Right lobe of liver (tissue), 6 donors: ENCODE measurements at regions not wholly inside any gene's neighbourhood (a gene's known extent, or its start where the extent isn't known, plus 50 kb on each side); places are given as distances from the start of the nearest gene placed in this dataset.
A peak's percentile ranks its signal among the peaks of the same experiment; 100 is the strongest.

Experiments
- ATAC-seq, 4 donors: fragments of 200-7000 bp; cut with Tn5 transposase; one replicate each; pipeline ENCODE4 v1.9.1; 2020; ENCODE audit warnings: mild to moderate bottlenecking in 4 of 4, moderate library complexity in 4 of 4
- DNase-seq, 3 donors: peaks; one replicate each; pipeline ENCODE4 v3.0.0-alpha.2; 2020
- H3K27ac ChIP-seq, 3 donors: fragments of 200-600 bp; one replicate each; pipeline ENCODE4 v1.8.0; 2022
- H3K27me3 ChIP-seq, 2 donors: fragments of 200-600 bp; one replicate each; pipeline ENCODE4 v1.8.0; 2022
- H3K36me3 ChIP-seq, 4 donors: fragments of 200-600 bp; sonication (generic) in 1 of 4; one replicate each; pipeline versions ENCODE4 v1.5.1 to v1.8.0; 2017 to 2022; ENCODE audit warnings: control low read depth in 1 of 4
- H3K4me1 ChIP-seq, 4 donors: fragments of 200-600 bp; sonication (generic) in 1 of 4; one replicate each; pipeline versions ENCODE4 v1.5.1 to v1.8.0; 2017 to 2022; ENCODE audit warnings: control low read depth in 1 of 4
- H3K4me3 ChIP-seq, 3 donors: fragments of 200-600 bp; one replicate each; pipeline ENCODE4 v1.8.0; 2022
- H3K9me3 ChIP-seq, 4 donors: fragments of 200-600 bp; sonication (generic) in 1 of 4; one replicate each; pipeline versions ENCODE4 v1.5.1 to v1.8.0; 2017 to 2022; ENCODE audit warnings: control low read depth in 1 of 4
- CTCF ChIP-seq, 4 donors: fragments of 200-600 bp in 3 of 4; fragments of 450-650 bp in 1 of 4; IDR thresholded peaks; one replicate each; pipeline versions ENCODE4 v1.5.1 to v1.8.0; 2016 to 2022; ENCODE audit warnings: antibody characterized with exemption in 4 of 4, mild to moderate bottlenecking in 2 of 4
- POLR2A ChIP-seq: fragments of 450-650 bp; IDR thresholded peaks from one replicate; pipeline ENCODE4 v1.6.1; 2017; ENCODE audit warnings: antibody characterized with exemption, mild to moderate bottlenecking
- WGBS: methylation state at CpG from one replicate; pipeline ENCODE4 v1.1.6; 2018; ENCODE audit warnings: low coverage, low lambda C conversion rate; ENCODE audit not compliant: insufficient coverage; ENCODE audit errors: missing lambda C conversion rate; 5-methylcytosine and 5-hydroxymethylcytosine counted together
- intact Hi-C, 2 donors: fragments of 100-400 bp; cut with DNase I; formaldehyde crosslinking; loops; one replicate each; pipeline versions ENCODE4 v1.11.2 to v1.14.1; 2022
- donor health status: DM: no; HTN: yes; CAD: no.
- donor health status: DM: no; HTN: no; CAD: no.
- donor health status: DM: no; HTN: no; CAD: no.
- donor health status: DM: no; HTN: yes; CAD: no.
- donor health status: DM: no; HTN: yes; CAD: no.

- no peak overlapping the region for H3K4me3 ChIP-seq
- ATAC-seq (no peak), DNase-seq (peak in 2 of 3 donors; percentile 33 to 44)
- no peaks in the 10 kb centered on the region for H3K27me3 ChIP-seq
- H3K4me1 ChIP-seq = no peaks in the 10 kb centered on the region
- no peak for TF ChIP-seq CTCF (IDR thresholded peaks at IDR 0.05)
- no peak for TF ChIP-seq POLR2A
- H3K36me3 ChIP-seq = no peaks in the 10 kb centered on the region
- WGBS = 40% methylated on average over 2 of the region's 27 CpGs
- H3K9me3 ChIP-seq = no peaks in the 10 kb centered on the region
- no peak overlapping the region for H3K27ac ChIP-seq
- intact Hi-C loops = no loop called here
Observed at GRCh38 chr22:48950151-48950915, 877.3 kb downstream of the BRD1 start.

DNA sequence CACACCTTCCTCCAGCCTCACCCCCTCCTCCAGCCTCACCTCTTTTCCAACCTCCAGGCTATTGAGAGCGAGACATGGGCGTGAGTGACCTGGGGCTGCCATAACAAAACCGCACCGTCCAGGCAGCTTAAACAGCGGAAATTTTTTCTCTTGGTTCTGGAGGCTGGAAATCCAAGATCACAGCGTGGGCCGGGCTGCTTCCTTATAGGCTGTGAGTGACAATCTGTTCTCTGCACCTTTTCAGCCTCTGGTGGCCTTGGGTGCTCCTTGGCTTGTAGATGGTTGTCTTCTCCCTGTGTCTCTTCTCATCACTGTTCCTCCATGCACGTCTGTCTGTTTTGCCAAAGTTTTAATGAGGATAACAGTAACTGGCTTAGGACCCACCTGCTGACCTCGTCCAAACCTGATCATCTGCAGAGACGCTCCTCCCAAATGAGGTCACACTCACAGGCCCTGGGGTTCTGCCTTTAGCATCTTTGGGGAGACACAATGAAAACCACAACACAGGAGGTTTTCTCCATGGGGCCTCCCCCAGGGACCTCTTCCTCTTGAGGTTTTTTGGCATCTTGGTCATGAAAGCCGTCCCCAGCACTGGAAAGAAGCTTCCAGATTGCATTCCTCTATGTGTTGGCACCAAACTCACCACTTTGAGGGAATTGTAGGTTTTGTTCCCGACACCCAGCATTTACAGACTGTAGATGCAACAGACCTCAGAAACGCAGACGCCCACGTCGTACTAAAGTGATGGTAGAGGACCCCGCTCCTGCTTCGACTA is 878.1 kb downstream of the BRD1 start:
- WGBS = 79% methylated on average over 6 of the region's 18 CpGs
- DNase-seq (peak in 1 of 3 donors; percentile 15), ATAC-seq (no peak)
- Histone ChIP-seq H3K9me3 (no peaks in the 10 kb centered on the region), H3K36me3 (no peaks in the 10 kb centered on the region), H3K27me3 (no peaks in the 10 kb centered on the region), H3K4me1 (no peaks in the 10 kb centered on the region), H3K4me3 (no peak overlapping the region), H3K27ac (no peak overlapping the region)
- intact Hi-C loops = no loop called here
- TF ChIP-seq CTCF (IDR thresholded peaks at IDR 0.05) = no peak

GRCh38 chr22:48948575-48949170 is 879.0 kb downstream of the BRD1 start:
- TF ChIP-seq CTCF (IDR thresholded peaks at IDR 0.05) = no peak
- no peak for TF ChIP-seq POLR2A
- no peaks in the 10 kb centered on the region for H3K9me3 ChIP-seq
- WGBS = 79% methylated on average over 2 of the region's 6 CpGs
- H3K4me3 ChIP-seq = no peak overlapping the region
- intact Hi-C loops = no loop called here
- no peaks in the 10 kb centered on the region for H3K36me3 ChIP-seq
- ATAC-seq (no peak), DNase-seq (peak in 2 of 3 donors; percentile 13 to 19)
- H3K27me3 ChIP-seq = no peaks in the 10 kb centered on the region
- H3K27ac ChIP-seq = no peak overlapping the region
- no peaks in the 10 kb centered on the region for H3K4me1 ChIP-seq

- intact Hi-C loops = no loop called here
- no peak for DNase-seq
Observed at GRCh38 chr22:48947636-48948035, 880.0 kb downstream of the BRD1 start.

More at GRCh38 chr22:48947636-48948035, 880.0 kb downstream of the BRD1 start:
- H3K27ac ChIP-seq = no peak overlapping the region
- 59% methylated on average over 5 of the region's 5 CpGs for WGBS
- H3K27me3 ChIP-seq = no peaks in the 10 kb centered on the region
- no peaks in the 10 kb centered on the region for H3K36me3 ChIP-seq
- no peaks in the 10 kb centered on the region for H3K9me3 ChIP-seq
- no peak overlapping the region for H3K4me3 ChIP-seq
- ATAC-seq = no peak
- TF ChIP-seq CTCF (IDR thresholded peaks at IDR 0.05) (no peak), POLR2A (no peak)
- H3K4me1 ChIP-seq = no peaks in the 10 kb centered on the region
